UCSD-AML1 (cell line): ENCODE measurements at regions not wholly inside any gene's neighbourhood (a gene's known extent, or its start where the extent isn't known, plus 50 kb on each side); places are given as distances from the start of the nearest gene placed in this dataset.
"Not testable (repeated sequence)": the region's sequence is repeated elsewhere in the genome, so short reads cannot be mapped to it uniquely, and the experiment has no call there.

Experiments used
- DNase-seq: peaks from one replicate; lab custom pipeline; 2025; ENCODE audit not compliant: unreplicated experiment; lab: John Stamatoyannopoulos, UW

DNA sequence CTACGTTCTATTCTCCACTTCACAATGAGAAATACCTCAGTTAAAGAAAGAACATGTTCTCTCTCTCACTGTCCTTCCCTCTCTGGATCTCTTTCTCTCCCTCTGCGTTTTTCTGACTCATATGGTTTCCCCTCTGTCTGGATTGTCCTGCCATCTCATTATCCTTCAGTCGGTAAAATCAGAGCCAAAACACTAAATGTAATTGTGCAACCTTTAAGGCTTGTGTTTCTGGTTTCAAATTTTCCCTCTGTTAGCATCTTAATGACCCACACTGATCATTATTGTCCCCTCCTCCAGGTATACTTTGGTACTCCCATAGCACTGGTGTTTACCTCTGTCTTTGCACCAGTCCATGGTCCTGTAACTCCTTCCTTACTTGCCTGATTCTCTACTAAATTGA is 509.4 kb upstream of the C9orf72 start:
- DNase-seq: no peak

DNA sequence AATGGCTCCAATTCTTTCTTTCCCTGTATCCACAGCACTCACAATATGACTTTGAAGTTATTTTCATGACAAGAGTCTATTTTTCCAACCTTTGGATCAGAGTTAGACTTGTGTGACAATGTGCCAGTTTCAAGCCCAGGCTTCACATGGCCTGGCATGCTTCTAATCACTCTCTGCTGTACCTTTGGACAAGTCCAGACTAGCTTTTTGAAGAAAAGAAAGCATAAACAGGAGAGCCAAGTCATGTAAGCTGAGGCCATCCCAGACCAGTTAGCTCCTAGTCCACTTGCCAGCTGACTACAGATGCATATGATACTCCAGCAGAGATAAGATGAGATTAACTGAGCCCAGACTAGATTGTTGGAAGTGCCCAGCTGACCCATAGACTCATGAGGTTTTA is 513.6 kb upstream of the C9orf72 start:
- no peak for DNase-seq

DNA sequence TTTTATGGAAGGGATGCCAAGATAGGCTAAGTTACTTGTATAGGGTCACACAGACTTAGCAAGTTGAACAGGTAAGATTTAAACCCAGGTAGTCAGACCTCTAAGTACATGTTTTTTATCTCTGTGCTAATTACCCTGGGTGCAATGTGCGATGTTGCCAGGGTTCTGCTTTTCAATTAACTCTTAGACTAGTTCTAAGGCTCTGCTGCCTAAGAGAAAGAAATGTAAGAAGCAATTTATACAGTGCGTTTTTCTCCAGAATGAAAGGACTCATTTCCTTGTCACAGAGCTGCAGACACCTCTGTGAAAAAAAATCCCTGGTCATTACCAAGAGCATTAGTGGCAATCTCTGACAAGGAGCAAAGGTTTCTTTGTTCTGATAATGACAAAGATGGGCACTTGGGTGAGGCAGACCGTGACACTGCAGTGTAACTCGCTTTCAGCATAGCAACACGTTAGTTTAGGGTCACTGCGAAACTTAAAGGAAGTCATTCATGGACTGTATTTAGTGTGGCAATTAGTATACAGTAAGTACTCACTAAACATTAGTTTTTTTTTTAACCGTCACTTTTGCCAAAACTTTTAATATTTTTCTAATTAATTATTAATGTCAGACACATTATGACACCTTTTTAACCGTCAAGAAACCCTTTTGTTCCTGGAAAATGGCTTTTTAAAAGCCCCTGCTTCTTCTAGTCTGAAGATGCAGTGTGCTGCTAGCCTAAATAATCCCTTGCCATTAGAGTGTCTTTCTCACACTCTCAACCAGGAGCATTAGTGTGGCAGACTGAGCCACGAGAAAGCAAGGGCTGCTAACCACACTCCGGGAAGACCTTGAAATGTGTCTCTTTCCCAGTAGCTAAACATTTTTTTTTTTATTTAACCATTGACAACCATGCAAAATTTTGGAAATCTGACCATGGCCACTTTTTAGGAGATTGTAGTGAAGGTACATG is 520.0 kb upstream of the C9orf72 start:
- no peak for DNase-seq

DNA sequence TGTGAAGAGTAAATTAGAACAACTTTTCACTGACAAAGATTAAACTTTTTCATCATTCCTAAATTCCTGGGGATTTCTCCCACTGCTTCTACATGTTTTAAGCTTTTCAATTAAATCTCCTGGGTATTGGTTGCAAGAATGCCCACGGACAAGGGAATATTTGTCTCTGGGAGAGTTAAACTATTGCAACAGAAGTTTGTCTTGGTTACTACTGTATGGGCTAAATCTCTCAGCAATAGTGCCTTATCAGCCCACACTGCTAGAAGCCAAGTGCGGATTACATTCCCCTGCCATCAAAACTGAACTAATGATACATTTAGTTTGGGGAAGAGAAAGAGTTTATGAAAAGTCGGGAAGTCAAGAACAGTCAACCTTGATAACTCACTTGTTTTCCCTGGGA is 528.2 kb upstream of the C9orf72 start:
- DNase-seq: no peak

DNA sequence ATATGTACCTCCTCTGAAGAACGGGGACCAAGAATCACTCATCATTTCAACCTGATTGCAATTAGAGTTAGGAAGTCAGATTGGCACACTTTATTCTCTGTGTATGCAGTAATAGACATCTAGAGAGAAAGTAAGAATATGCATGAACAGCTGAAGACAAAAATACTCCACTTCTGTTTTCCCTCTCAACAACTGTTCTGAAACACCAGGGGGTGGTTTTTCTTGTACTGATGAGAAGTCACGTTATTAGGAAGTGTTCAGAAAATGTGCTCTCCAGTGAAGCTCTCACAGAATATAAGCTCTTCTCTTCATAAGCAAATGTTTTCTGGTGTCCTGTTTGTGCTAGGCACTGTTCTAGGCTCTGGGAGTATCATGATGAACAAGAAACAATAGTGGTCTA is 531.7 kb upstream of the C9orf72 start:
- DNase-seq: no peak

DNA sequence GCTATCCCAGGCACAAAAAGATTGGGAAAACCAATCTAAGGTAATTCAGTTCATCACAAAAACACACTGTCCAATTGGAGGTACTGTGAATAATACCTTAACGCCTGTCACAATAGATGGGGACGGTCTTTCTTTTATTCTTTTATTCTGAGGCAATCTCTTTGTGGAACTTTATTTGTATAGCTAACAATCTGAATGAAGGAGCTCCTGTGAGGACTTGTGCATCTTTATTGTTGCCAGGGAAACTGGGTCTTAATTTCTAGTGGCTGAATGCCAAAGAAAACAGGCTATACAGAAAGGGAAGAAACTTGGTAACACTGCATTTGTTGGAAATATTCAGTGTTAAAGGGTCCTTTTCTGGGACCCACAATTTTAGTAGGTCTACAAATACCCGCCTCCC is 546.9 kb upstream of the C9orf72 start:
- no peak for DNase-seq

DNA sequence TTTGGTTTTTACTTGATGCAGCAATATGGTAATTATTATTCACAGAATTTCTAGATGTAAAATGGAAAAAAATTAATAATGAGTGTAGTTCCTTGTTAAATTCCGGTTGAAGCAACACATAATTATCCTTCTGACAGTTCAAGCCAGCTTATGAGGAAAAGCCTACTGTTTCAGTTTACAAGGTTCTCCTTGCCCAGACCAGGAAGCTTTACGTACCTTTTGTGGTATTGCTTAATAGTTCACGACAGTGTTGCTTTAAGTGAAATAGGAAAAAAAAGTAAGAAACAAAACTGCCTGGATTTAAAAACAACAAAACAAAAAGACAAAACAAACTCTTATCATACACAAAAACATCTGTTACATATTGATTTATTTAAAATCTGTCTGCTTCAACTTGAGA is 547.3 kb upstream of the C9orf72 start:
- DNase-seq: no peak

DNA sequence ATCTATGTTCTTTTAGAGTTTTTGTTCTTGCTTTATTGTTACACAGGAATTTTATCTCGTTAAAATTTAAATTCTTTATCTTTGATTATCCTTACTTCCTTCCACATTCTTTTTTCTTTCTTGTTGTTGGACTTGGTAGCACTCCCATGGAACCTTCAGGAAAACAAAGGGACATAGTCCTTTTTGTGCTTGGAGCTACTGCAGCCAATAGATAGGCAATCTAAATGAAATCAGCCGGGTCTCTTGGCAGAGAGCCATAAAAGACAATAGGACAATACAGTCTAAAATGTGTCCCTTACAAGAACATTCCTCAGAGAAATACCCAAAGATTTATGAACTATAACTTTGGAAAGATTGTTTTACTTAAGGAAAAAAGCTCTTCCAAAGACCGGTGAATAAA is 548.1 kb upstream of the C9orf72 start:
- no peak for DNase-seq

DNA sequence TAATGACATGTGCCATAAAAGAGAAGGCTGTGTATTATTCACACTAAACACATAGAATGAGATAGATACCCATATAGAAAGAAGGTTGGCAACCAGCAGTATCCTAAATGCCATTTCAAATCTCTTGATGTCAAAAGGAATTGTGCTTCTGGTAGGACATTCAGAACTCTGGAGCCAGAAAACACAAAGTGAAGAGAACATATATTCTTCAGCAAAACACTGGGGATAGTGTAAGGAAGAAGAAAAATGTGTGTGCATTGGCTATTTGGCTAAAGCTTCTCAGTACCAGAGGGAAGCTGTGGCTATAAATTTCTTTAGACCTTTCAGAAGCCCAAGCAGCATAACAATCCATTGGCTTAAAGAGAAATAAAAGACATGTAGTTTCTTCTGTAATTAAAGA is 551.6 kb upstream of the C9orf72 start:
- DNase-seq: no peak

DNA sequence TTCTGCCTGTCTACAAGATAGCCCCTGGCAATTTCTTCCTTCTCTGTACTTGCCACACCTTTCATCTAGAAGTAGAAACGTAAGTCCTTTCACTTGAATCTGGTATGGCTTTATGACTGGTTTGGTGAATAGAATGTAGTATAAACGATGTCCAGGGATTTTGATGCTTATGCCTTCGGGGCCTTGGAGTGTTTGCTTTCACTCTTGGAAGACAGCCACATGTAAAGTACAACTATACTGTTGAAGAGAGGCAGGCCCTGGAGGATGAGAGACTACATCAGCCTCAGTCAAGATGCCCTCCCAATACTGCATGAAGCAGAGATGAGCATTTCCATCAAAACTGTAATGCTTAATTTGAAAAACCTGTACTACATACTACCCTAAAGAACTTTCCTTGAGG is 553.8 kb upstream of the C9orf72 start:
- DNase-seq: no peak

DNA sequence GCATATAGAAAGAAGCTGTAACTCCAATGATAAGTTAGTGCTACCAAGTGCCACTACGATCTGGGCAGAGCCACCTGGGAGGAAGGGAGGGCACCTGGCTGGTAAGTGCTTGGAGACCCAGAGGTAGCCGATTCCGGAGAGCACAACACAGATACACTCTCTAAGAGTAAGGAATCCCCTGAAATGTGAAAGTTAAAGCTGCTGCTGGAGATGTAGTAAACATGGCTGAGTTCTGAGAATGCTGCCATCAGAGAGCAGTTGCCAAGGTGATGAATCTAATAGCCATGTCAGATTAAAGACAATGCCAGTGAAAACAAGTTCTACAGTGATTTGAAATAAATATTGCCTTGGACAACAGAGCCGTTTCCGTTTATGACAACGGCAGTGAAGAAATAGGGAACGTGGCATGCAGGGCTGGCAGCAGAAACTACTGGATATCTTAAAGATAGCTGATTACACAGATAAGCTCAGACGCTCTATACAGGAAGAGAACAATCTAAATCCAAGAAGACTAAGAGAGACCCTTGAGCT is 561.2 kb upstream of the C9orf72 start:
- no peak for DNase-seq

DNA sequence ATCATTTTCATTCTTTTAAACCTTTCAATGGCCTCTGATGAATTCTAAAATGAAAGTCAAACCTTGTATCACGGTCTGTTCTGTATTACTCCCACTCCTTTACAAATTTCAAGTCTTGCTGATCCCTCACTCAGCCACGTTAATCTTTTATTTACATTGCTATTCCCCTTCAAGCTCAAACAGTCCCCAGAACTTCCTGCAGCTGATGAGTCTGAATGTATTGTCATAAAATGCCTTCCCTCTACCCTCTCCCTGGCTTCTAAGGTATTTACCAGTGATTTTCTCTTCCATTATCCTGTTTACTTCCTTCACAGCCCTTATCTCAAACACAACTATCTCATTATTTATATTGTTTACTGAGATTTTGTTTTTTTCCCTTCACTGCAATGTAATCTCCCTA is 562.3 kb upstream of the C9orf72 start:
- DNase-seq: no peak

DNA sequence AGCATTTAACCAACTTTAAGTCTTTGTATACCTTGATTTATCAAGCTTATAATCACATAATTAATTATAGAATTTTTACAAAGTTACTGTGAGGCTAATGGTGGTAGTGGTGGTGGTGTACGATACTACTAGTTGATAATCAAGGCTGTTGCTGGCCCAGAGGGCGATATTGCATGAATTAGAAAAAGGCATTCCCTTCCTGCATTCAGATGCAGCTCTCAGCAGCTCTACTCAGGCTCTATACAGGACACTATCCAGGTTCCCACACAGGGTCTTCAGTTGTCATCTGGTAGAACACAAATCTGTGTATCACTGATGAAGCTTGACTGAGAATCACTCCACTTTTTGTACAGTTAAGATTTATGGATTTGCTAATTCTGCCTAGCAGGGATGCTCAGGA is 562.8 kb upstream of the C9orf72 start:
- DNase-seq: no peak

DNA sequence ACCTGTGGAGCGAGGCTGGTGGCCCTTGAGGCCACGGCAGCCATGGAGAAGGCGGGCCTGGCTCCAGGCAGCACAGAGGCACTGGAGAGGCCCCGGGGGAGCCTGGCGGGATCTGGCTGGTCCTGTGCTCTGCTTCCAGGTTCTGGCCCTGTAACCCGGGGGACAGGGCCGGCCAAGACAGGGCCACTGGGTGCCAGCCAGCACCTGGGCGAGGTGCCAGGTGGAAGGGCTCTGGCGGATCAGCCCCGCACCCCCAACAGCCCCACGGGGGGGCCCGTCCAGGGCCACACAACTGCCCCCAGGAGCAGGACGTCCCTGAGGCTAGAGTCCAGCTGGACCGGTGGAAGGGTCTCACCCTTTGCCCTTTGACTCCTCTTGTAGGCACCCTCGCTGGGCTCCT is 574.1 kb upstream of the C9orf72 start:
- DNase-seq: not testable (repeated sequence)

DNA sequence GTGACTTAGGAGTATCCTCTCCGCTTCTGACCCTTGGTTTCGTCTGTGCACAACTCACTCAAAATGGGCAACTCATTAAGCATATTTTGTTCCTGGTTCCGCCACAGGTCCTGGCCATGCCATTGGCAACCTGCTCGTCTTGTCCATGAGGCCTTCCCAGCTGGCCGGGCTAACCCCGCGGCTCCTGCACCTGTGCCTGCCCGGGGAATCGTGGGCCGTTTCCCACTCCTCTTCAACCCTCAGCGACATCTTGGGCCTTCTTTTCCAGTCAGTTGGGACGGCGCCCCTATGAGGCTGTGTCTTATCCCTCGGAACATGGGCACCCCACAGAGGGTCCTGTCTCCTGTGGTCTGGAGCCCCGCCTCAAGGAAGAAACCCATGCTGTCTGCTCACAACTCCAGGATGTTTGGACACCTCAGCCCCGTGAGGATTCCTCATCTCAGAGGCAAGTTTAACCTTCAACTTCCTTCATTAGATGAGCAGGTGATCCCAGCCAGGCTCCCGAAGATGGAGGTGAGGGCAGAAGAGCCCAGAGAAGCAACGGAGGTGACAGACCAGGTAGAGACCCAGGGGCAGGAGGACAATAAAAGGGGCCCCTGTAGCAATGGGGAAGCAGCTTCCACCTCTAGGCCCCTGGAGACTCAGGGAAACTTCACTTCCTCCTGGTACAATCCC is 574.8 kb upstream of the C9orf72 start:
- not testable (repeated sequence) for DNase-seq

DNA sequence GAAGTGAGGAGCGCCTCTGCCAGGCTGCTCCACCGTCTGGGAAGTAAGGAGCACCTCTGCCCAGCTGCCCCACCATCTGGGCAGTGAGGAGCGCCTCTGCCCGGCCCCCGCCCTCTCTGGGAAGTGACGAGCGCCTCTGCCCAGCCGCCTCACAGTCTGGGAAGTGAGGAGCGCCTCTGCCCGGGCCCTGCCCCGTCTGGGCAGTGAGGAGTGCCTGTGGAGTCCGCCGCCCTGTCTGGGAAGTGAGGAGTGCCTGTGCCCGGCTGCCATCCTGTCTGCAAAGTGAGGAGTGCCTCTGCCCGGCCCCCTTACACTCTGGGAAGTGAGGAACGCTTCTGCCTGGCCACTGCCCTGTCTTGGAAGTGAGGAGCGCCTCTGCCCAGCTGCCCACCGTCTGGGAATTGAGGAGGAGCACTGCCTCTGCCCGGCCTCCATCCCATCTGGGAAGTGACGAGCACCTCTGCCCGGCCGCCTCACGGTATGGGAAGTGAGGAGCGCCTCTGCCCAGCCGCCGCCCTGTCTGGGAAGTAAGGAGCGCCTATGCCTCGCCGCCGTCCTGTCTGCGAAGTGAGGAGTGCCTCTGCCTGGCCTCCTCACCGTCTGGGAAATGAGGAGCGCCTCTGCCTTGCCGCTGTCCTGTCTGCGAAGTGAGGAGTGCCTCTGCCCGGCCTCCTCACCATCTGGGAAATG is 576.2 kb upstream of the C9orf72 start:
- DNase-seq: not testable (repeated sequence)

DNA sequence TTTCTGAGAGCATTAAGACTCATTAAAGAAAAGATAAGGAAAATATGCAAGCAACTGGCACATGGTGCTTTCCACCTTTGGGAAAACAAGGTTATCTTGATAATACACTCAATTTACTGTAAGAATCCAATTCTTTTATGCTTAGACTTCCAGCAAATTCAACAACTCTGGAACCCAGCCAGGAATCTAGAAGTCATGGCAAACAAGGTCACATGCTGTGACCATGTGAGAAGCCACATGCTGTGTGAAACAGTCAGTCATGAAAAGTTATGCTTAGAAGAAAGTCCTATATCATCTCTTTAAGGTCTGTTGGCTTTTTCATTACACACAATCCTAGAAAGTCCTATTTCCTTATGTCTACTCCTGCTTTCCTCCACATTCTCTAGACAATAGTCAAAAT is 581.8 kb upstream of the C9orf72 start:
- DNase-seq: no peak

DNA sequence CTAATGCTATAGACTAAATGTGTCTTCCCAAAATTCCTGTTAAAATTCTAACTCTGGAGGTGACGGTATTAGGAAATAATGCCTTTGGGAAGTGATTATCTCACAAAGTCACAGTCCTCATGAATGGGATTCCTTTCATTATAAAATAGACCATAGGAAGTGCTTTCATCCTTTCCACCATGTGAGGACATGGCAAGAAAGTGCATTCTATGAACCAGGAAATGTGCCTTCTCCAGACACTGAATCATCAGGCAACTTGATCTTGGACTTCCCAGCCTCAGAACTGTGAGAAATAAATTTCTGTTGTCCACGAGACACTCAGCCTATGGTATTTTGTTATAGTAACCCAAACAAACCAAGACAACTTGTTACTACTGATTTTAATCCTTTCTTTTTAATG is 582.4 kb upstream of the C9orf72 start:
- no peak for DNase-seq

DNA sequence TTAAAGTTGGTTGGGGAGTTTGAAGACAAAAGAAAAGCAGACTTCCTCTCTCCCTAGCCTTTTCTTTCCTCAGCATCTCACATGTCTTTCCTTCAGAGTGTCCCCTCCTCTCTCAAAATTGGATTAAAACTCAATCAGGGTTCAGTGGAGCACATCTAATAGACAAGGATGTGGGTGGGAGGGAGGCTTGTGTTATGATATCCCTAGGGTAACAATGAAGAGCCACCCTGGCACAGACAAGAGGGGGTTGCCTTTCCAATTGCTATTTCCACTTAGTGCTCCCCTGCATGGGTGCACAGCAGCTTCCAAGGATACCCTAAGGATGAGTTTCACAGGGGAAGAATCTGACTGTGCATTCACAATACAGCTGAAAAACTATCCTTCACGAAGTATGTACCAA is 585.2 kb upstream of the C9orf72 start:
- DNase-seq: no peak

DNA sequence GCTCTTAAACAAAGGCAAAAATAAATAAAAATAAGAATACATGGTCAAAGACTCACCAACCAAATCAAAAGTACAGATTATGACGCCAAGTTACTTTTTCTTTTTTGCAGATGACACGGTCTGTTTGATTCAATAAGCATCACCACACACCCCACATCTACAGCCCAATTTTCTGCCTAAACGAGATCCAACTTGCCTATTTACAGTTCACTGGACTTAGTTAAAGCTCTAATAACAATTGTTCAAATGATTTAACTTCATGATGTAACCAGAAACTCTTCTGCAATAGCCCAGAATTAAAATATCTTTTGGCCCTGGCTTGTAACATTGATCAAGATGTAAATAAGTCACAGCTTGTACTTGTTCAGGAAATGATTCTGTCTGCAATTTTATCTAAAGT is 590.3 kb upstream of the C9orf72 start:
- DNase-seq: no peak

DNA sequence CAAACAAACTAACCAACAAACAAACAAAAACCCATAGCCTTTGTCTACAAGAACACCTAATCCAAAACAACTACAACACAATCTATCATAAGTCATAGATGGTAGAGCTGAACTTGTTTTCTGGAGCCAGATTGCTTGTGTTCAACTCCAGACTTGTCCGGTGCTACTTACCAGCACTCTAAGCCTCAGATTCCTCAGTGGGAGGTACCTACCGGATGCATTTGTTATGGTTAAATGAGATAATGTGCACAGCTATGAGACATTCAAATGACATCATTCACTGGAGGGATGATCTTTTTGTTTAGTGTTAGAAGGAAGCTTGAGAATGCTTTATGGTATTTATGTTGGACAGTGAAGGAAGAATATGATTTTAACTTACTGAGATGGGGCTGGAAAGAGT is 592.9 kb upstream of the C9orf72 start:
- no peak for DNase-seq

DNA sequence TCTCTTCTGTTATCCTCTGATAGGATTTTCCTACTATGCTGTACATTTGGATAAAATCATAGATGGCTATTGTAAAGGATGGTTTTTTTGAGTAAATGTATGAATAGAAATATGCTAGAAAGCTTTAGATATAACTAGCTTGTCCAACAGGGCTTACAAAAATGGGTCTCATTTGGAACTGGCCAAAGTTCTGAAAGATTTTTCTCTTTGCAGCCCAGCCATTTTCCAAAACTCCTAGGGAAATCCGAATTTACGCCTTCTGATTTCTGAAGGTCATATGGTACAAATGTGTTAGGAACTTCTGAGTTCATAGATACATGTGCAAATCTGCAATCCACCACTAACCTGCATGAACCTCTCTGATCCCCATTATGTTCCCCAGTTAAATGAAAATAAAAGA is 603.9 kb upstream of the C9orf72 start:
- DNase-seq: no peak
